NCI-H82 (cell line): ENCODE measurements at regions not wholly inside any gene's neighbourhood (a gene's known extent, or its start where the extent isn't known, plus 50 kb on each side); places are given as distances from the start of the nearest gene placed in this dataset.
"Not testable (repeated sequence)": the region's sequence is repeated elsewhere in the genome, so short reads cannot be mapped to it uniquely, and the experiment has no call there.

Experiments used
- DNase-seq: peaks from one replicate; lab custom pipeline; 2025; lab: John Stamatoyannopoulos, UW

DNA sequence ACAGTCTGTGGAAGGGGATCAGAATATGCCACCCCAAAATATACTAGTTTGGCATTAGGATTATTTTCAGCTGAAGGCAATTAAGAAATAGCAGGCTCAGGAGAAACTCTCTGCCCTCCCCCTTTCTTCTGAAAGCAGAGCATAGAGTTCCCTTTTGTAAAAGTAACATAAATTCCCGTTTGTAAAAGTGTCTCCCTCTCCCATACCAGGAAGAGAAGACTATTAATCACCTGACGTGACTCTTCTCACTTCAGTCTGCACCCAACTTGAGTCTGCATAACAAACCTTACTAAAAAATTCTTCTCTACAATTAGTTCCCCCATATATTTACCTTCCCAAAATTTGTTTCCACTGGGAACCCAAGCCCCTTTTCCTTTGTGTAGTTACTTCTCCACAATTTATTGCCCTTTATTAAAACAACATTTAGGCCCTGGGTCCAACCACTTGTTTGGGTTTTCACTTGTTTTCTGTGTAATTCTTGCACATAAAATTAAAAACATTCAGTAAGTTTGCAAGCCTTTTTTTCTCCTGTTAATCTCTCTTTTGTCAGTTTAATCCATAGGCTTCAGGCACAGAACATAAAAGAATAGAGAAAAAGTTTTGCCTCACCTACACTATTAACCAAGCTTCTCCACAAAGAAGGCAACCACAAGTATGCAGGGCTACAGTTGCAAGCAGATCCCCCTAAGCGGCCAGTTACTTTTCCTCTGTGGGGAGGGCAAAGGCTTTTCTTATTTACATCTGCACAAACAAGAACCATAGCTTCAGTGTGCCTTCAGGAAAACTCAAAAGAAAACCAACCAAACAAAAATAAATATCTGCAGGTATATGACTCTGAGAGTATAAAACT is 73.8 kb upstream of the EPCAM start:
- no peak for DNase-seq

GRCh38 chr2:47293976-47294375 is 75.1 kb upstream of the EPCAM start:
- DNase-seq, result no peak

GRCh38 chr2:47288864-47289263 is 80.2 kb upstream of the EPCAM start:
- DNase-seq, result no peak

- no peak for DNase-seq
Observed at GRCh38 chr2:47283659-47284058, 85.5 kb upstream of the EPCAM start.

GRCh38 chr2:47282621-47283272 is 86.4 kb upstream of the EPCAM start:
- no peak for DNase-seq

GRCh38 chr2:47279525-47279924 is 89.6 kb upstream of the EPCAM start:
- DNase-seq, result not testable (repeated sequence)

GRCh38 chr2:47277987-47278386 is 91.1 kb upstream of the EPCAM start:
- no peak for DNase-seq

- DNase-seq, result no peak
Observed at GRCh38 chr2:47277187-47277586, 91.9 kb upstream of the EPCAM start.

DNA sequence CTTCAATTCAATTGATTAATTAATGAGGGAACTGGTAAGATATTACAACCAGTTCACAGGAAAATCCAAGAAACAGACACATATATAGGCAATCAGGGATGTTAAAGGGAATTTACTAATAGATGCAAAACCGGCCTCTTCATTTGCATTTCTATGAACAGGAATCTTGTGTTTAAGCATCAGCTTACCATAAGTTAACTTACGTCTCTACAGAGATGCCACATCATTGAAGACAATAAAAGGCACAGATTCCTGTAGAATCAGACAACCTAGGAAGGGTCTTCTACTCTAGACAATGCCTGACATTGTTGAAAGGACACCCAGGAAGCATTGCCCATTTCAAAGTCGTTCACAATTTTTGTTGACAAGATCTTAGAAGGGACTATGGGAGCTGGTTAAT is 93.0 kb upstream of the EPCAM start:
- DNase-seq, result no peak

- no peak for DNase-seq
Observed at GRCh38 chr2:47274054-47274782, 94.9 kb upstream of the EPCAM start.

GRCh38 chr2:47272905-47273758 is 96.0 kb upstream of the EPCAM start:
- peak; percentile 32 for DNase-seq

GRCh38 chr2:47272031-47272864 is 95.9 kb upstream of the CALM2 start:
- DNase-seq, result peak; percentile 67

DNA sequence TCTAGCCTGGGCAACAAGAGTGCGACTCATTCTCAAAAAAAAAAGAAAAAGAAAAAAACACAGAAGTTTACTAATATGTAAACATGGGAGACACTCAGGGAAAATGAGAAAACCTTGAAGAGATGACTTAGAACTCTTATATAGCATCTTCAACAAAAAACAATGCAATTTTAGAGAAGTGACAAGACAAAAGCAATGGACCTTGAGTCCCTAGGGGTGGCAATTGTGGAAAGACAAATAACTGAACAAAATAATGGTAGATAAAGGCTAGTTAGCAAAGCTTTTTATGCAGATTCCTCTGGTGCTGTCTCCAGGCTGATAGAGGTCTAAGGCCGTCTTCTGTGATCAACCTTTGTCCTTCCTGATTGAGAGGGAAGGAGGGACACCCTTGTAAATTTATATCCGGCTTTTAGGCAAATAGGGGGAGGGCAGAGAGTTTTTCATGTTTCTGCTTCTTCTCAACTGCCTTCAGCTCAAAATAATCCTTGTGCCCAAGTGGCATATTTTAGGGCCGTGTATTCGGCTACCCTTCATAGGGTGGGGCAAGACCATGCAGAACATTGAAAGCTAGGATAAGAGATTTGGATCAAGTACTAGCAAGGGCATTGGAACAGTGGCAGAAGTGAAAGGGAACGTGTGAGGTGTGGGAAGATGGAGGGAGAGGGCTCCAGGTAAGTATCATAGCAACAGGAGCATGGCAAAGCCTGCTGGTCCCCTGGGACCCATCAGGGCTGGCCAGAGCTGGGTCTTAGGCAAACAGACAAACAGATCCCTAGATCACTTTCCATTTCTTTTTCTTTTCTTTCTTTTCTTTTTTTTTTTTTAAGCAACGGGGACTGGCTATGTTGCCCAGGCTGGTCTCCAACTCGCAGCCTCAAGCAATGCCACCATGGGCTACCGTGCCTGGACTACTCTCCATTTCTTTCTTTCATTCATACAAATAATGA is 95.0 kb upstream of the CALM2 start:
- peak; percentile 65 for DNase-seq

DNA sequence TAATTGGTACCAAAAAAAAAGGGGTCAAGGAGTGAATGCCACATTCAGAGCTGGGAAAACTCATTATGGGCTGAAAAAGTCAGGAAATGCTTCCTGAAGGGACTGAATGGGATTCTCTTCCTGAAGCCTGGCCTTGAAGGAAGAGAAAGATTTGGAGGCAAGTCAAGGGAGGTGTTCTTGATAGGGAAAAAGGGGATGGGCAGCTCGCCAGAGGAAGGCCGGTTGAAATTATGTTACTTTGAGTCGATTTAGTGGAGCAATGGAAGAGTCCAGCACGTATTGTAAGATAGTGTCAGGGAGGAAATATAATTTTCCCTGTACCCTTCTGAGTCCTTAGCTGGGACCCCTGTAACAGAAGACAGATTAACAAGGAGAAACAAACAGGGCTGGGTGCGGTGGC is 94.1 kb upstream of the CALM2 start:
- no peak for DNase-seq

- DNase-seq, result no peak
Observed at GRCh38 chr2:47269316-47270232, 93.3 kb upstream of the CALM2 start.

DNA sequence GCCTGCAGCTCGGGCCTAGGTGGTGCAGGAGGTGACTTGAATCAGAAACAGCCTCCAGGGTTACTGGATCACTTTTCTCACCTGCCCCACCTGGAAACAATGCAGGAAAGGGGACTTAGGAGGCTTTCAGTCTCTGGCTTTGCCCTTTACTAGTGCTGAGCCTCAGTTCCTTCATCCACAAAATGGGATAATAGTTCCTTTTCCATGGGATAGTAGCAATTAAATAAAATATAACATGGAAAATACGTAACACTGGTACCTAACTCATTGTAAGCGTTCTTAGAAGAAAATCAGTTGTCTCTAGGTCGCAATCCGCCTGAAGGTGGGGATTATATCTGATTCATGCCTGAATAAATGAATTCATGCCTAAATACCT is 91.4 kb upstream of the CALM2 start:
- no peak for DNase-seq

DNA sequence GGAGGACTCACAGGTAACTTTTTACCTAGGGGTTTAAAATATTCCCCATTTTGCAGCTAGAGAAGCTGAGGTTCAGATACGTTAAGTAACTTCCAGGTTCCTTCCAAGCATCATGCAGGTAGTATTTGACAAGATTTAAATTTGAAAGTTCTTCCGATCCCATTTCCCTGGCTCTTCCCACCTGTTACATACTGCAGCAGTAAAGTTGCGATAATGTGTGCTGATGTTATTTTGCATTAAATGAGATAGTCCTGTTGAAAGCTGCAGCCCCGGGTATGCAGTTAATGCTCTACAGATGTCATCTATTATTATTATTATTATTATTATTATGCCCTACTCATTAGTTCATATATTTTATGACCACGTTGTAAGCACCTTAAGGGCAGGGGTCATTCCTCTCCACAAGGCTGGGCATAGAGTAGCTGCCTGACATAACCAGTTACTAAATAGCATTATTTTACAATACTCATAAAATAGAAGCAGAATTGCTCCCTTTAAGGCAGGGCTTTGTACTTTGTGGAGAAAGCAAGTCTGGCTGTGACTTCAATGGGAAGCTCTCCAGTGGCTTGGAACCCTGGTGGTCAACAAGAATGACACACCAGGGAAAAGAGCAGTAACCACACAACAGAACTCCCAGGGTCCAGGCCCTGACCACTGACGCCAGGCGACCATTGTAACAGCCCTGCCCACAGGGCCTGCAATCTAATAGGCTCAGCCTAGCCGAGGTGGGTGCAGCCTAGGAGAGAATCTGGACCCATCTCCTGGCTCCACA is 90.8 kb upstream of the CALM2 start:
- DNase-seq, result no peak

- peak; percentile 73 for DNase-seq
Observed at GRCh38 chr2:47265751-47266231, 89.5 kb upstream of the CALM2 start.
